HepG2 (cell line): ENCODE measurements at regions not wholly inside any gene's neighbourhood (a gene's known extent, or its start where the extent isn't known, plus 50 kb on each side); places are given as distances from the start of the nearest gene placed in this dataset.

Experiments
- ATAC-seq: fragments of 200-7000 bp; cut with Tn5 transposase; 3 replicates; pipeline ENCODE4 v1.9.1; 2020; ENCODE audit warnings: mild to moderate bottlenecking, moderate library complexity
- BruUV-seq: library from RNA; stranded (reverse); fragments of 400-500 nt; replicated peaks from 2 replicates; lab custom pipeline; 2021; lab: Mats Ljungman, UMichigan
- CTCF ChIA-PET: fragments of 300-600 bp; formaldehyde crosslinking; extraction: SDS; loops from one replicate; lab custom pipeline; 2021; ENCODE audit warnings: low total read pairs, inconsistent platforms, low intra/inter-chr PET ratio; lab: Yijun Ruan, JAX
- POLR2A ChIA-PET: fragments of 350-600 bp; sonication (Branson Sonifier 250); formaldehyde crosslinking; loops from one replicate; lab custom pipeline; 2020; ENCODE audit warnings: antibody characterized with exemption, inconsistent platforms; lab: Yijun Ruan, JAX
- DNase-seq: peaks from one replicate; pipeline ENCODE4 v3.0.0-alpha.2; 2015; ENCODE audit warnings: low spot score
- FAIRE-seq: peaks from 3 replicates; lab custom pipeline; 2011; peaks lifted over from hg19 to GRCh38; lab: Jason Lieb, UNC
- H2AFZ ChIP-seq: one replicate; pipeline ENCODE4 v1.6.1; 2011; ENCODE audit warnings: low read length, inconsistent platforms
- H3K27ac ChIP-seq: fragments of 300-600 bp; 3 replicates; pipeline ENCODE4 v1.8.0; 2011; ENCODE audit warnings: mixed run types, mild to moderate bottlenecking, mixed read lengths, low read length, inconsistent platforms; ENCODE audit not compliant: insufficient read depth; ENCODE audit errors: extremely low read length
- H3K27me3 ChIP-seq, 2 experiments: fragments of 200-600 bp in 1 of 2; 2 replicates in 1 of 2; 3 replicates in 1 of 2; pipeline versions ENCODE4 v1.6.0 to v1.8.0; 2011; ENCODE audit warnings: low read length in 2 of 2, mild to moderate bottlenecking in 2 of 2, moderate library complexity in 2 of 2, inconsistent platforms in 1 of 2; ENCODE audit not compliant: insufficient read depth in 2 of 2, control insufficient read depth in 1 of 2
- H3K36me3 ChIP-seq, 2 experiments: fragments of 200-600 bp in 1 of 2; replicated peaks in 1 of 2; 2 replicates in 1 of 2; 3 replicates in 1 of 2; pipeline versions ENCODE4 v1.5.1 to v1.8.0; 2011; ENCODE audit warnings: low read length in 2 of 2, inconsistent platforms in 1 of 2; ENCODE audit not compliant: insufficient read depth in 2 of 2, control insufficient read depth in 1 of 2
- H3K4me1 ChIP-seq: 2 replicates; pipeline ENCODE4 v1.5.1; 2012; ENCODE audit warnings: low read length, inconsistent platforms; ENCODE audit not compliant: insufficient read depth
- H3K4me2 ChIP-seq: 2 replicates; pipeline ENCODE4 v1.6.0; 2011; ENCODE audit warnings: low read depth, low read length, inconsistent platforms
- H3K4me3 ChIP-seq, 3 experiments: fragments of 200-600 bp in 1 of 3; sonication (generic), shearing (Covaris generic) in 1 of 3; replicated peaks in 1 of 3; 2 replicates each; pipeline ENCODE4 v1.5.1; 2011 to 2016; ENCODE audit warnings: low read length in 3 of 3, inconsistent platforms in 2 of 3, low read depth in 2 of 3, mild to moderate bottlenecking in 2 of 3, control low read depth in 1 of 3, mixed read lengths in 1 of 3; ENCODE audit not compliant: insufficient read depth in 1 of 3
- H3K79me2 ChIP-seq: one replicate; pipeline ENCODE4 v1.6.1; 2011; ENCODE audit warnings: low read length, inconsistent platforms; ENCODE audit not compliant: insufficient read depth
- H3K9ac ChIP-seq: 2 replicates; pipeline ENCODE4 v1.6.0; 2011; ENCODE audit warnings: mild to moderate bottlenecking, low read depth, low read length, inconsistent platforms; ENCODE audit not compliant: insufficient read depth
- H3K9me3 ChIP-seq: 2 replicates; pipeline ENCODE4 v1.5.1; 2012; ENCODE audit warnings: mild to moderate bottlenecking, low read length
- H4K20me1 ChIP-seq: 2 replicates; pipeline ENCODE4 v1.6.0; 2011; ENCODE audit warnings: inconsistent platforms, mild to moderate bottlenecking, low read length, moderate library complexity; ENCODE audit not compliant: insufficient read depth
- FOXA3 ChIP-seq: IDR thresholded peaks from 2 replicates; pipeline ENCODE4 v1.6.1; 2016; ENCODE audit warnings: missing genetic modification reagents, missing compliant biosample characterization
- KLF11 ChIP-seq: IDR thresholded peaks from 2 replicates; pipeline ENCODE4 v1.6.1; 2016; ENCODE audit warnings: missing compliant biosample characterization
- NFRKB ChIP-seq: fragments of 450-650 bp; IDR thresholded peaks from 2 replicates; pipeline ENCODE4 v1.6.1; 2017
- PRMT3 ChIP-seq: sonication (generic); formaldehyde crosslinking; IDR thresholded peaks from 2 replicates; pipeline ENCODE4 v1.8.1; 2022; ENCODE audit warnings: low read depth, mild to moderate bottlenecking, moderate library complexity, missing genetic modification reagents, borderline replicate concordance
- RFX5 ChIP-seq: IDR thresholded peaks from 2 replicates; pipeline ENCODE4 v1.6.1; 2011; ENCODE audit warnings: low read depth, low read length, improper control_type of control experiment
- YEATS4 ChIP-seq: sonication (generic); formaldehyde crosslinking; IDR thresholded peaks from 2 replicates; pipeline ENCODE4 v1.4.0; 2020; ENCODE audit warnings: missing genetic modification reagents, borderline replicate concordance
- ZFP37 ChIP-seq: sonication (generic); formaldehyde crosslinking; IDR thresholded peaks from 2 replicates; pipeline ENCODE4 v1.4.0; 2020; ENCODE audit warnings: missing genetic modification reagents, borderline replicate concordance
- ZNF501 ChIP-seq: sonication (generic); formaldehyde crosslinking; IDR thresholded peaks from 2 replicates; pipeline ENCODE4 v1.5.1; 2020; ENCODE audit warnings: mild to moderate bottlenecking, moderate library complexity, missing genetic modification reagents
- ZNF543 ChIP-seq: sonication (generic); formaldehyde crosslinking; IDR thresholded peaks from 2 replicates; pipeline ENCODE4 v1.4.0; 2020; ENCODE audit warnings: mild to moderate bottlenecking, missing genetic modification reagents
- ZNF720 ChIP-seq: sonication (generic); formaldehyde crosslinking; IDR thresholded peaks from 2 replicates; pipeline ENCODE4 v1.4.0; 2020; ENCODE audit warnings: missing genetic modification reagents
- ZSCAN29 ChIP-seq: sonication (generic); formaldehyde crosslinking; conservative IDR thresholded peaks from 2 replicates; pipeline ENCODE4 v1.4.0; 2020; ENCODE audit warnings: mild to moderate bottlenecking, missing genetic modification reagents
- ZZZ3 ChIP-seq: sonication (generic); formaldehyde crosslinking; IDR thresholded peaks from 2 replicates; pipeline ENCODE4 v1.4.0; 2020; ENCODE audit warnings: missing genetic modification reagents, mild to moderate bottlenecking, borderline replicate concordance
- WGBS: methylation state at CpG from one replicate; pipeline ENCODE4 v1.1.6; 2017; ENCODE audit warnings: low lambda C conversion rate; 5-methylcytosine and 5-hydroxymethylcytosine counted together
- in situ Hi-C: cut with HindIII; loops from 2 replicates; pipeline ENCODE4 v1.10.0; 2017; ENCODE audit warnings: low pct_unique_long_range_greater_than_20kb; ENCODE audit not compliant: extremely low pct_ligation_motif_present
- intact Hi-C: fragments of 100-400 bp; cut with micrococcal nuclease; formaldehyde crosslinking; loops from one replicate; pipeline ENCODE4 v1.10.0; 2022; ENCODE audit not compliant: unreplicated experiment
- TF ChIP-seq, protein P1 (sequence below): sonication (generic); formaldehyde crosslinking; IDR thresholded peaks from 2 replicates; pipeline ENCODE4 v1.8.1; 2023; ENCODE audit warnings: mild to moderate bottlenecking, moderate library complexity, missing genetic modification reagents
- TF ChIP-seq, protein P2 (sequence below): sonication (generic); formaldehyde crosslinking; IDR thresholded peaks from 2 replicates; pipeline ENCODE4 v1.4.0; 2020; ENCODE audit warnings: mild to moderate bottlenecking, missing genetic modification reagents

DNA sequence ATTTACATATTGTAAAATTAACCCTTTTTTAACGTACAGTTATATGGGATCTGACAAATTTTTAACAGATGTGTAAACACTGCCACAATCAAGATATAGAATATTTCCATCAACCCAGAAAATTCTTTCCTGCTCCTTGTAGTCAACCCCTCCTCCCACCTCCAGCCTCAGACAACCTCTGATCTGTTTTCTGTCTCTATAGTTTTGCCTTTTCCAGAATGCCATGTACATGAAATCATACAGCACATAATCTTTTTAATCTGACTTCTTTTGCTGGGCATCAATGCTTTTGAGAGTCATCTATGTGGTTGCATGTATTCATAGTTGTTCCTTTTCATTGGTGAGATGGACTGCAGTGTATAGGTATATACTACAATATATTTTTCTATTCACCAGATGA is 153.0 kb downstream of the SMAD6 start:
- H3K4me1 ChIP-seq: peaks cover 22% of the 10 kb centered on the region
- H3K36me3 ChIP-seq: no peaks in the 10 kb centered on the region
- peaks cover 1 to 16% of the 10 kb centered on the region in 2 experiments; a peak in 4 of 5 replicates for H3K27me3 ChIP-seq
- no peak overlapping the region for H2AFZ ChIP-seq
- H3K9me3 ChIP-seq: no peaks in the 10 kb centered on the region
- ChIA-PET CTCF (interaction anchor here (0.6 kb wide), 1 partner anchor 1528 kb away, joined by 3 read pairs; no protein-coding TSS in a partner anchor), POLR2A (no interaction called here)
- H3K4me3 ChIP-seq: no peak overlapping the region
- no peaks in the 10 kb centered on the region for H3K79me2 ChIP-seq
- no TSS peak for BruUV-seq
- in situ Hi-C loops: no loop called here
- intact Hi-C loops: no loop called here
- no peak for FAIRE-seq
- no peak overlapping the region for H3K4me2 ChIP-seq
- WGBS: 3% methylated on average over 1 of the region's 1 CpG
- no peak for ATAC-seq
- TF ChIP-seq, protein P1, sequence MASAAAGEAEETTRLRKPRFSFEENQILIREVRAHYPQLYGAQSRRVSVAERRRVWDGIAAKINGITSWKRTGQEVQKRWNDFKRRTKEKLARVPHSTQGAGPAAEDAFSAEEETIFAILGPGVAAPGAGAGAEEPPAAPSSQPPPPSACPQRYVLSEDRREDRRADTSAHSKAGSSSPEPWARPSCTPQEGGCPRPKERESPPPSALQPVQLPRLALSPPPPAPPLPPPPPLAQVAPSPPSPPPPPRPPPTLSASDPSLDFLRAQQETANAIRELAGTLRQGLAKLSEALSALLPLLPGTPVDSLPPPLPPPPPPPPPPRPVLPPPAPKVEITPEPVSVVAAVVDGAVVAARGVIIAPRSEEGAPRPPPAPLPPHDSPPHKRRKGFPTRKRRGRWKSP (CRISPR knock-in tag): no peak
- TF ChIP-seq KLF11 (CRISPR knock-in tag): no peak
- TF ChIP-seq ZFP37: no peak
- no peak for TF ChIP-seq NFRKB
- no peak for TF ChIP-seq ZNF543 (CRISPR knock-in tag)
- TF ChIP-seq ZZZ3 (CRISPR knock-in tag): no peak
- no peak for TF ChIP-seq ZNF501 (CRISPR knock-in tag)
- no peak for TF ChIP-seq YEATS4 (CRISPR knock-in tag)
- TF ChIP-seq FOXA3: no peak
- no peak for TF ChIP-seq ZNF720 (CRISPR knock-in tag)
- TF ChIP-seq ZSCAN29 (CRISPR knock-in tag): no peak
- no peak for TF ChIP-seq PRMT3 (CRISPR knock-in tag)
- TF ChIP-seq, protein P2, sequence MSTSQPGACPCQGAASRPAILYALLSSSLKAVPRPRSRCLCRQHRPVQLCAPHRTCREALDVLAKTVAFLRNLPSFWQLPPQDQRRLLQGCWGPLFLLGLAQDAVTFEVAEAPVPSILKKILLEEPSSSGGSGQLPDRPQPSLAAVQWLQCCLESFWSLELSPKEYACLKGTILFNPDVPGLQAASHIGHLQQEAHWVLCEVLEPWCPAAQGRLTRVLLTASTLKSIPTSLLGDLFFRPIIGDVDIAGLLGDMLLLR (CRISPR knock-in tag): no peak
- no peak for TF ChIP-seq RFX5
- no peak overlapping the region for H3K9ac ChIP-seq
- H3K27ac ChIP-seq: no peak overlapping the region
- DNase-seq: no peak
- H4K20me1 ChIP-seq: no peaks in the 10 kb centered on the region
